DOHH2 (cell line): ENCODE measurements at regions not wholly inside any gene's neighbourhood (a gene's known extent, or its start where the extent isn't known, plus 50 kb on each side); places are given as distances from the start of the nearest gene placed in this dataset.

Experiments
- EZH2phosphoT487 ChIP-seq: fragments of 200-600 bp; sonication (generic); IDR thresholded peaks from 2 replicates; pipeline ENCODE4 v1.6.1; 2017; ENCODE audit warnings: borderline replicate concordance, mild to moderate bottlenecking, antibody characterized with exemption, low read length, moderate library complexity, mixed read lengths
- TF ChIP-seq, protein P1 (sequence below): fragments of 200-600 bp; sonication (generic); IDR thresholded peaks from one replicate; pipeline ENCODE4 v1.5.1; 2014; ENCODE audit warnings: antibody characterized with exemption, mild to moderate bottlenecking, low read depth, low read length; ENCODE audit not compliant: poor library complexity, severe bottlenecking

DNA sequence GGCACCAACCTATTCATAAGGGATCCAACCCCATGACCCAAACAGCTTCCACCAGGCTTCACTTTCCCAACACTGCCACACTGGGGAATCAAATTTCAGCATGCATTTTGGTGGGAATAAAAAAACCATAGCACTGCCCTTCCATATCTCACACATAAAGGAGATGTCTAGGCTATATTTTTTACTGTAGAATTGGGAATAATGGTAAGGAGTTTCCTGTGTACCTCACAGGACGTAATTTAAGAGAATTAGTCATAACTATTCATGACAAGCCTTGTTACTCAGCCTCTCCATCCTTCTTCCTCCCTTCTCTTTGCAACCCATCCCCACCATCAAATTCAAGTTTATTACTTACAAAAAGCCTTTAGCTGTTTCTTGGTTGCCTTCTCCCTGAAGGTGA, 352.1 kb downstream of the MLLT3 start:
- TF ChIP-seq, protein P1, sequence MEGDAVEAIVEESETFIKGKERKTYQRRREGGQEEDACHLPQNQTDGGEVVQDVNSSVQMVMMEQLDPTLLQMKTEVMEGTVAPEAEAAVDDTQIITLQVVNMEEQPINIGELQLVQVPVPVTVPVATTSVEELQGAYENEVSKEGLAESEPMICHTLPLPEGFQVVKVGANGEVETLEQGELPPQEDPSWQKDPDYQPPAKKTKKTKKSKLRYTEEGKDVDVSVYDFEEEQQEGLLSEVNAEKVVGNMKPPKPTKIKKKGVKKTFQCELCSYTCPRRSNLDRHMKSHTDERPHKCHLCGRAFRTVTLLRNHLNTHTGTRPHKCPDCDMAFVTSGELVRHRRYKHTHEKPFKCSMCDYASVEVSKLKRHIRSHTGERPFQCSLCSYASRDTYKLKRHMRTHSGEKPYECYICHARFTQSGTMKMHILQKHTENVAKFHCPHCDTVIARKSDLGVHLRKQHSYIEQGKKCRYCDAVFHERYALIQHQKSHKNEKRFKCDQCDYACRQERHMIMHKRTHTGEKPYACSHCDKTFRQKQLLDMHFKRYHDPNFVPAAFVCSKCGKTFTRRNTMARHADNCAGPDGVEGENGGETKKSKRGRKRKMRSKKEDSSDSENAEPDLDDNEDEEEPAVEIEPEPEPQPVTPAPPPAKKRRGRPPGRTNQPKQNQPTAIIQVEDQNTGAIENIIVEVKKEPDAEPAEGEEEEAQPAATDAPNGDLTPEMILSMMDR, result no peak
- no peak for TF ChIP-seq EZH2phosphoT487
